GM19438 (cell line): ENCODE measurements at regions not wholly inside any gene's neighbourhood (a gene's known extent, or its start where the extent isn't known, plus 50 kb on each side); places are given as distances from the start of the nearest gene placed in this dataset.

Experiments
- ATAC-seq: cut with Tn5 transposase; IDR thresholded peaks from one replicate; pipeline ENCODE4 v1.9.1; 2021; ENCODE audit warnings: low read depth; ENCODE audit not compliant: unreplicated experiment

DNA sequence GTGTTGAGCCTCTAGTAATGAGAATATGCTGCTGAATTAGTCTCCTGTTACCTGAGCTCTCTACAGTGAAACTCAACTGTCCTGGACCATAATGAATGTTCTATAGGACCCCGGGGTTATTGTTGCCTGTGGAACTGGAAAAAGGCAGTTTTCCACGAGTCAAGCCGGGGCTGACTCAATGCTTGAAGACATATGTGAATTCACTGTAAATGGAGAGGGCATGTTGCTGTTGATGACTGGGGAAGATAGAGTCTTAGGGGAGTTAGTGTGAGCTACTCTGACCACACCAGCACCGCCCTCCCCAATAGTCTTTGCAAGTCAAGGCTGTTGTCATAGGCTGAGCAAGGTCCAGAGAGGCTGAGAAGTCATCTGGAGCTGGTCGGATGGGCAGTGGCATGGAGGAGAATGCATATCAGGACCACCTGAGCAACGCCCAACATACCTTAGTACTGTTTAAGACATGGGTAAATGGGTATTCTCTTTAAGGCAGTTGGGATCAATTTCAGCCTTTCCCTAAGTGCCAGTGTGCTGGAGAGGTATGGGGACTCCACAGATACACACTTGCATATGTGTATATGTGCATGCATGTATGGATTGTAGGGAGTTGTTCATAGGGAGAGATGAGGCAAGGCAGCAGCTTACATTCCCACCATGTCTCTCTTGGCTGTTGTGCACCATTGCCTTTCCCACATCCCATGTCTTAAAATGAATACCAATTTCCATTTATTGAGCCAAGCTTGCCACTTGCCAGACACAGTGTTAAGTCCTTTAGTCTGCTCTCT is 230.1 kb upstream of the NAV2 start:
- no peak for ATAC-seq

- ATAC-seq: no peak
Measured at GRCh38 chr11:19480540-19480939, 232.1 kb upstream of the NAV2 start.

DNA sequence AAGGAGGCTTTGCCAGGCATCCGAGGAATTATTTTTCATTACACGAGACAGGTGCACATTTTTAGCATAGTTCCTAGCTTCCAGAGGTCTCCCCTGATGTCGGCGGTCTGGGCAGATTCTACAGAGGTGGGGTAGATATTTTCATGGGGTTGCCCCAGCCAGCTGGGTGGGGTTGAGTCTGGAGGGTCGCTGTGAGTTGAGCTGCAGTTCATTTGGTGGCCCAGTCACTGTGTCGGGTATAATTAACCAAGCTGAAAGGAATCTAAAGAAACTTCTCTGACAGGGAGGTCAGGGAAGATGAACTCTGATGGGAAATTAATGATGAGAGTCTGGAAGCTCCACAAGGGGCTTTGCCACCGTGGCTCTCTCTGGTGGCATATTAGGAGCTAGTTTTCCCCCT is 233.7 kb upstream of the NAV2 start:
- no peak for ATAC-seq

- ATAC-seq: peak; percentile 78
Measured at GRCh38 chr11:19474954-19475721, 234.4 kb upstream of the E2F8 start.

GRCh38 chr11:19474211-19474610 is 233.5 kb upstream of the E2F8 start:
- no peak for ATAC-seq

DNA sequence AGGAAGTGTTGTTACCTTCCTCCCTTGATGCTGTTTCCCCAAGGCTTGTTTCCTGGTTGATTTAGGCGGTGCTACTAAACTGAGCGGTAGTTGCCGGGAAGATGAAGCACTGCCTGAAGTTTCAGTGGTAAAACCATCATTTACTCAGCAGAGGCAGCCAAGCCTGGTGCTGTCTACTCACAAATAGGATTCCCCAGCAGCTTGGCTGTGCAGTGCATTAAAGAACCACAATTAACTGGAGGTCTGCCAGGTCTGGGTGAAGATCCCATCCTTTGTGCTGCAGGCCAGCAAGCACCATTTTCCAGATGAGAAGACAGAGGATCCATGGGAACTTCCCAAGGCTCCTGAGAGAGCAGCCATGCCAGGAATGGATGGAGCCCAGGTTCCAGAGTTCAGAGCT is 231.9 kb upstream of the E2F8 start:
- ATAC-seq: no peak

DNA sequence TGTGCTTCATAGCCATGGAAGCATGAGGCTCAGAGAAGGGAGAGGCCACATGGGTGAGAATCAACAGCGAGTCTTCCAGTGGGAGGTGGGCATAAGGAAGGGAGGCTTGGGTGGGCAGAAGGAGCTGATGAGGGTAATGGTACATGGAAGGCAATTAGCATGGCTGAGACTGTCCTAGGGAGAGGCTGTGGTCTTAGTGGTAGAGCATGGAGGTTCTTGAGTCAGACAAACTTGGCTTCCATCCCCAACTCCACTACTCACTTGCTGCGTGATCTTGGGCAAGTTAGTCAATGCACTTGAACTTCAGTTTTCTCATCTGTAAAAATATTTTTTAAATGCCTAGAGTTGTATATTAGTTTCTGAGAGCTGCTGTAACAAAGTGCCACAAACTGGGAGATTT is 227.2 kb upstream of the E2F8 start:
- no peak for ATAC-seq

- ATAC-seq: no peak
Measured at GRCh38 chr11:19466314-19466713, 225.6 kb upstream of the E2F8 start.

DNA sequence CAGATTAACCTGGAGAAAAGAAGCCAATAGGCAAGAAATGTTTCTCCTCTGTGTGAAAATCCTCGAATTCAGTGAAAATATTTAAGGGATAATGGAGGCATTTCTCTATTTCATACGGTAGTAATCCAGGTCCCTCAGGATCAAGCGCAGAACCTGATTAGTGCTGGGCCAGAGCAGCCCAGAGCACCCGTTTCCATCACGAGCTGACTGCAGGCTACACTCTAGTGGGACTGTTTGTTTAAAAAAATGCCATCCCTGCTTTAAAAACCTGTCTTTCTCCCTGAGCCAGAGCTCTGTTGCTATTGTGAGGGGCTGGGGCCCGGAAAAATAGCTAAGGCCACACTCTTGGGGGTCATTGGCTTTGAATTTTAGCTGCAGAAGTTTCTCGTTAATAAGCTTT is 223.2 kb upstream of the E2F8 start:
- no peak for ATAC-seq

- no peak for ATAC-seq
Measured at GRCh38 chr11:19460718-19461405, 220.1 kb upstream of the E2F8 start.

DNA sequence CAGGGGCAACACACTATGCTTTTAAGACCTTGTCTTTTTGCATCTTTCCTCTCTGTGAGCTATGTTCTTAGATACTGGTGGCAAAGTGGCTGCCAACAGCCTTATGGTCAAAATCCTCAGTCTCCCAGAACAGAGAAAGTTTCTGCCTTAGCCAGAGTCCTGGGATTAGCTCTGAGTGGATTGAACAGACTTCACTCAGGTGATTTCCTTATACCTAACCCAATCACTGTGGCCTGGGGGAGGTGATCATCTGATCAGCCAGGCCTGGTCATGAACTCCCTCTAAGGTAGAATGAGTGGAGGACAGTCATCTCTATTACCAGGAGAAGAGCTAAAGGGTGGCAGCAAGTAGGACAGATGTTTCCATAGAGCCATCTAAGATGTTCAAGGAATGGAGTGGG is 218.5 kb upstream of the E2F8 start:
- no peak for ATAC-seq

GRCh38 chr11:19458721-19459120 is 218.0 kb upstream of the E2F8 start:
- ATAC-seq: no peak

GRCh38 chr11:19458231-19458630 is 217.5 kb upstream of the E2F8 start:
- no peak for ATAC-seq

DNA sequence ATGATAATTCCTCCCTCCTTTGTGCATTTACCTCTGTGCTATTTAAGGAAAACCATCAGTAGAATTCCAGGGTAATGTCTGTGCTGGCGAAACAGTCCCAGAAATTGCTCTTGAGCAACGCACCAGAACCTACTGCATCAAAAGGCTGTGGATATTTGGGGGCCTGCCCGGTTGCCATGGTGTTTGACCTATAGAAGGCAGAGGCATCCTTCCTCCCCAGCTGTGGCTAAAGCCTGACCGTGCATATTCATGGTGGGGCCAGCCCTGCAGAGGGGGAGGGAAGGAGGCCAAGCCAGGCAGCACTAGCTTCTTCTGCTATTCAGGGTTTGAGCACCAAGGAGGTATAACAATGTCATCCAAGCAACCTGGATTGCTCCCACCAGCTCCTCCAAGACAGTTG is 215.0 kb upstream of the E2F8 start:
- no peak for ATAC-seq

DNA sequence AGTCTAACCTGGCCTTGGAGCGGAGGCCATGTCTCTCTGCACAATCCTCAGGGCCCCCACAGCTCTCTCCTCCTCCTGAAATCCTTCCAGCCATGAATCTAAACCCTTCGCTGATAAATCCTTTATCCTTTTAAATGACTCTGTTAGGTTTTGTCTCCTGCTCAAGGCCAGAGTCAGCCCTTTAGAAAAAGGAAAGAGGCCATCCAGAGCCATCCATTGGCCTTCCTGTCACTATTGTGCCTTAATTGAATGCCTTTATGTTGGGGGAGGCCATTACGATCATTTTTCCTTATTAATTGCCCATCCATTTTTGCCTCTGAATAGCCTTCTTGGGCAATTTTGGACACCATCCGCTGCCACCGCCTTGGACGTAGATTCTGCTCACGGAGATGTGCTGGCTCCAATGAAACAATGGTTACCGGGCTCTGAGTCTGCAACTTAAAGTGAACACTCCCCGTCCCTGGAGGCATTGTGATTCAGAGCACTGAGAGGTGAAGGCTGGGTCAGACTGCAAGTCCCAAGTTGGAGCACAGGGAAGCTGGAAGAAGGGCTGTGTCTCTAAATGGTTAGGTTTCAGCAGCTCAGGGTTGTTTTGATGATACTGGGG is 213.0 kb upstream of the E2F8 start:
- no peak for ATAC-seq

- ATAC-seq: no peak
Measured at GRCh38 chr11:19451609-19452008, 210.9 kb upstream of the E2F8 start.

DNA sequence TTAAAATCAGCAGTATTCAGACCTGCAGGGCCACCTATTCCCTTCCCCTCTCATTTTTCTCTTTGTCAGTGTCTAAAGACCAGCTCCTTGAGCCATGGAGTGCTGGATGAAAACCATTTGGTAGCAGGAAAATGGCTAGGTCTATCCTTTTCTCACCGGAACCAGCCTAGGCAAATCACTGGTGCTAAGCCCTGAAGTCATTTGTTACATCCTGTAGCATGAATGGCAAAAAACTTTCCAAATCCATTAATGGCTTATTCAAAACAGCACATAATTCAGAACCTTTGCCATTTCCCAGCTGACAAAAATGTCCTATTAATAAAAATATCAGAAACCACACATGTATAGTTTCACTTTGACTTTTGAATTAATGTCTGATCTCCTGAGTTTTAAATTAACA is 209.5 kb upstream of the E2F8 start:
- ATAC-seq: peak; percentile 59

DNA sequence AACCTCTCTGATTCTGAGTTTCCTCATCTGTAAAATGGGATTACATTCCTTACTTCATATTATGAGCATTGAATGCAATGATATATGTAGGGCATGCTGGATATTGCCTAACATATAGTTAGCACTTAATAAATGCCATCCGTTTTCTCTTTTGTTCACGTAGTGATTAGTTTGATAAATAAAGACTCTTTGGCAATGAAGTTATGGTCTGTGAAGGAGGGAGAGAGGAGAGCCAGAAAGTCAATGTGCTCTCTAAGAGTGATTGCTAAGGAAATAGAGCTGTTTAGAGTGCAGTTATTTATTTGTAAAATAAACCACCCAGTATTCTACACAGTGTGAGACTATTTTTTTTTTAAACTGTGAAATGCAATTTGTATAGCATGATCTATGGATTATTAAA is 207.9 kb upstream of the E2F8 start:
- no peak for ATAC-seq

DNA sequence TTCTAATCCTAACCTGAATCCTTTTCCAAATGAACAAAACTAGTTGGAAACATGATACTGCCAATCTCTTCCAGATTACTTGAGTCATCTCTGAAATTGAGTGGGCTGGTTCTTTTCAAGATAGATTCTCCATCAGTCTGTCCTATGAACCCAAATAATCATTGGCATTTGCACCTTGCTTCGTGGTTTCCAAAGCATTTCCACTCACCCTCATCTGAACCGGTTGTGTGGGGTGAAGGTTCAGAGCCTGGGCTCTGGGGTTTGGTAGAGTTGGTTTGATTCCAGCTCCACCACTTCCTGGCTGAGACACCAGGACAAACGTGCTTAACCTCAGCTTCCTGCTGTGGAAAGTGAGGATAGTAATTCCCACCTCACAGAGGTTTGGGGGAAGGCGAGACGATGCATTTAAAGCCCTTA is 206.4 kb upstream of the E2F8 start:
- ATAC-seq: no peak

DNA sequence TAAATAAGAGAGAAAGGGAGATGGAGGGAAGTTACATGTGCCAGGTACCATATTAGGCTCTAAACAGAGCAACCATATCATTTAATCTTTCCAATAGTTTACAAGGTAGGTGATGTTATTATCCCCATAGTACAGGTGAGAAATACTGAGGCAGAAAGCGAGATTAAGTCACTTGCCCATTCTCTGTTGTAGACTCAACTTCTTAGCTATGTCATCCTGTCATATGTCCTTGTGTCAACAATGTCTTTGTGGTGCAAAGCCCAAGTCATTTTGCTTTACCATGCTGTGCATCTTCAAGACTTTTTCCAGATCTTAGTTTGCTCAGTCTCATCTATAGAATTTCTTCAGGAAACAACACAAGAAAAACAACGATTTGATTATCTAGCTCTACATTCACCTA is 205.0 kb upstream of the E2F8 start:
- no peak for ATAC-seq

GRCh38 chr11:19444231-19444630 is 203.5 kb upstream of the E2F8 start:
- no peak for ATAC-seq
